ENCODE measurements at regions not wholly inside any gene's neighbourhood (a gene's known extent, or its start where the extent isn't known, plus 50 kb on each side); places are given as distances from the start of the nearest gene placed in this dataset.

DNA sequence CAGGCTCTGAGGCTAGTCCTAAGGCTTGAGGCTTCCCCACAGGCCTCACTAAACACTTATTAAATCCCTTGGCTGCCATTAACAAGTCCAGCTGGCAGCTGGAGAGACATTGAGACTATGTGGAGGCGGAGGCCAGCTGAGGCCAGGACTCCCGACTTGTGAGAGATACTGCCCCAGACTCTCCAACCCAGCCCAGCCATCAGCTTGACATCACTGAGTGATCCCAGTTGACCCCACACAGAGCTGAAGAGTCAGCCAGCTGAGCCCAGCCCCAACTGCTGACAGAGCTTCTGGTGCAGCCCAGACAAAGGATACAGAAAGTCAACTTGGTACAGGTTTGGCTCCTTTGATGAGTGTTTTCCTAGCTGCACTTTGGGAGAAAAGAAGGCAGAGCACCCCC, 343.1 kb downstream of the C16orf95 start:
- Histone ChIP-seq H3K9me3 (ENCODE audit: control insufficient read depth in 2 of 3, insufficient read depth in 1 of 3, low read length in 3 of 3) (no peaks in the 10 kb centered on the region), H3K9ac (ENCODE audit: low read length in 3 of 3) (no peak overlapping the region), H3K27ac (ENCODE audit: low read depth in 2 of 2, low read length in 2 of 2) (no peak overlapping the region), H3K27me3 (ENCODE audit: control insufficient read depth, insufficient read depth, low read length) (no peaks in the 10 kb centered on the region), H3K4me3 (ENCODE audit: low read length in 3 of 3) (no peak overlapping the region), H3K4me1 (ENCODE audit: control insufficient read depth in 2 of 3, insufficient read depth in 2 of 3, low read depth in 1 of 3, low read length in 3 of 3) (no peaks in the 10 kb centered on the region), H3K36me3 (ENCODE audit: control insufficient read depth in 2 of 3, insufficient read depth in 3 of 3, low read length in 3 of 3) (no peaks in the 10 kb centered on the region)
- intact Hi-C loops (cut with DNase I), result no loop called here
- TF ChIP-seq, protein P1, sequence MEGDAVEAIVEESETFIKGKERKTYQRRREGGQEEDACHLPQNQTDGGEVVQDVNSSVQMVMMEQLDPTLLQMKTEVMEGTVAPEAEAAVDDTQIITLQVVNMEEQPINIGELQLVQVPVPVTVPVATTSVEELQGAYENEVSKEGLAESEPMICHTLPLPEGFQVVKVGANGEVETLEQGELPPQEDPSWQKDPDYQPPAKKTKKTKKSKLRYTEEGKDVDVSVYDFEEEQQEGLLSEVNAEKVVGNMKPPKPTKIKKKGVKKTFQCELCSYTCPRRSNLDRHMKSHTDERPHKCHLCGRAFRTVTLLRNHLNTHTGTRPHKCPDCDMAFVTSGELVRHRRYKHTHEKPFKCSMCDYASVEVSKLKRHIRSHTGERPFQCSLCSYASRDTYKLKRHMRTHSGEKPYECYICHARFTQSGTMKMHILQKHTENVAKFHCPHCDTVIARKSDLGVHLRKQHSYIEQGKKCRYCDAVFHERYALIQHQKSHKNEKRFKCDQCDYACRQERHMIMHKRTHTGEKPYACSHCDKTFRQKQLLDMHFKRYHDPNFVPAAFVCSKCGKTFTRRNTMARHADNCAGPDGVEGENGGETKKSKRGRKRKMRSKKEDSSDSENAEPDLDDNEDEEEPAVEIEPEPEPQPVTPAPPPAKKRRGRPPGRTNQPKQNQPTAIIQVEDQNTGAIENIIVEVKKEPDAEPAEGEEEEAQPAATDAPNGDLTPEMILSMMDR (IDR thresholded peaks at IDR 0.05; ENCODE audit: borderline replicate concordance, extremely low read depth, insufficient read depth), result no peak
- DNase-seq (peak in 1 of 5 donors; percentile 27), FAIRE-seq (no peak)

DNA sequence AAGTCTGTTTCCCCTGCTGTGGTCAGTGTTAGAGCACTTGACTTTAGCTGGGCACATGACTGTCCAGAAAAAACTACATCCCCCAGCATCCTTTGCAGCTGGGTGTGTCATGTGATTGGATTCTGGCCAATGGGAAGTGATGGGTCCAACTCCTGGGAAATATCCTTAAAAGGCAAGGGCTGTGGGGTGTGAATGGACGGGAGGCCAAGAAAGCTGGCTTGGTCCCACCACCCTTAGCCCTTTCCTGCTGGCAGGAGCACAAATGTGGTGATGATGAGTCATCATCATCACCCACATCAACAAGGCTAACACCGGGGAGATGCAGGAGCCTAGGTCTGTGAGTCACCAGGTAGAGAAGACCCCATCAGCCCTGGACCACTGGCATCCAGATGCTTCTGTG, 341.7 kb downstream of the C16orf95 start:
- Histone ChIP-seq H3K4me3 (ENCODE audit: low read length in 3 of 3) (no peak overlapping the region), H3K27me3 (ENCODE audit: control insufficient read depth, insufficient read depth, low read length) (no peaks in the 10 kb centered on the region), H3K4me1 (ENCODE audit: control insufficient read depth in 2 of 3, insufficient read depth in 2 of 3, low read depth in 1 of 3, low read length in 3 of 3) (no peaks in the 10 kb centered on the region), H3K36me3 (ENCODE audit: control insufficient read depth in 2 of 3, insufficient read depth in 3 of 3, low read length in 3 of 3) (no peaks in the 10 kb centered on the region), H3K9me3 (ENCODE audit: control insufficient read depth in 2 of 3, insufficient read depth in 1 of 3, low read length in 3 of 3) (no peaks in the 10 kb centered on the region), H3K9ac (ENCODE audit: low read length in 3 of 3) (no peak overlapping the region), H3K27ac (ENCODE audit: low read depth in 2 of 2, low read length in 2 of 2) (no peak overlapping the region)
- no peak for FAIRE-seq
- TF ChIP-seq, protein P1 (IDR thresholded peaks at IDR 0.05; ENCODE audit: borderline replicate concordance, extremely low read depth, insufficient read depth), result no peak
- DNase-seq, result peak in 2 of 5 donors; percentile 25 to 66
- intact Hi-C loops (cut with DNase I), result no loop called here

DNA sequence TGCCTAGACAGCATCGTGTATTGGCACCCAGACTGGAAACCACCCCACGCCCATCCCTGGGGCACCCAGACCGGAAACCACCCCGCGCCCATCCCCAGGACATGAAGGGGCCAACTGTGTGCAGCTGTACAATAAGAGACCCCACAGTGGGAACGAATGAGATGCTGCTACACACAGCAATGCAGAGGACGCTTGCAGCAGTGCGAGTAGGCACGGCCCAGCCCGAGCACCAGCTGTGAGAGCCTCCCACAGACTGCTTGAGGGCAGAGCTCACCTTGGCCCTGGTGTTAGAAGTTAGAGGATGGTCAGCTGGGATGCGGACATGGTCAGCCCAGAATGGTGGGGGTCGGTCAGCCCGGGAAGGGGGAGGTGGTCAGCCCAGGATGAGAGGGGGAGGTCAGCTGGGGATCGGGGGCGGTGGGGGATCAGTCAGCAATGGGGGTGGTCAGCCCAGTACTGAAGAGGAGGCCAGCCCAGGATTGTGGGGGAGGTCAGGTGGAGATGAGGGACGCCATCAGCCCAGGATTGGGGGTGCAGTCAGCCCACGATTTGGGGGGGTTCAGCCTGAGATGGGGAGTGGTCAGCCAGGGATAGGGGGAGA, 340.0 kb downstream of the C16orf95 start:
- Histone ChIP-seq H3K9me3 (ENCODE audit: control insufficient read depth in 2 of 3, insufficient read depth in 1 of 3, low read length in 3 of 3) (no peaks in the 10 kb centered on the region), H3K27me3 (ENCODE audit: control insufficient read depth, insufficient read depth, low read length) (no peaks in the 10 kb centered on the region), H3K9ac (ENCODE audit: low read length in 3 of 3) (no peak overlapping the region), H3K27ac (ENCODE audit: low read depth in 2 of 2, low read length in 2 of 2) (no peak overlapping the region), H3K36me3 (ENCODE audit: control insufficient read depth in 2 of 3, insufficient read depth in 3 of 3, low read length in 3 of 3) (no peaks in the 10 kb centered on the region), H3K4me3 (ENCODE audit: low read length in 3 of 3) (no peak overlapping the region), H3K4me1 (ENCODE audit: control insufficient read depth in 2 of 3, insufficient read depth in 2 of 3, low read depth in 1 of 3, low read length in 3 of 3) (no peaks in the 10 kb centered on the region)
- DNase-seq (peak in 2 of 5 donors; percentile 43 to 48), FAIRE-seq (no peak)
- intact Hi-C loops (cut with DNase I), result no loop called here
- TF ChIP-seq, protein P1 (IDR thresholded peaks at IDR 0.05; ENCODE audit: borderline replicate concordance, extremely low read depth, insufficient read depth), result no peak

Measured in kidney (tissue), 13 donors.